Caco-2 (cell line): ENCODE measurements at regions not wholly inside any gene's neighbourhood (a gene's known extent, or its start where the extent isn't known, plus 50 kb on each side); places are given as distances from the start of the nearest gene placed in this dataset.

Experiments used
- BruUV-seq: library from RNA; stranded (reverse); fragments of 400-500 nt; replicated peaks from 2 replicates; lab custom pipeline; 2021; lab: Mats Ljungman, UMichigan
- CTCF ChIA-PET: fragments of 300-600 bp; sonication (Branson Sonifier 250); formaldehyde crosslinking; loops from one replicate; lab custom pipeline; 2022; ENCODE audit warnings: antibody characterized with exemption; lab: Charles Lee
- POLR2A ChIA-PET: fragments of 300-600 bp; sonication (Branson Sonifier 250); formaldehyde crosslinking; loops from one replicate; lab custom pipeline; 2022; ENCODE audit warnings: antibody characterized with exemption; lab: Charles Lee
- DNase-seq, 2 experiments: peaks; one replicate each; pipeline versions ENCODE4 v3.0.0 to v3.0.0-alpha.2; 2020 to 2022
- H3K27me3 ChIP-seq: replicated peaks from 2 replicates; pipeline ENCODE4 v1.6.0; 2011; ENCODE audit warnings: low read length; ENCODE audit not compliant: control insufficient read depth, insufficient read depth
- H3K36me3 ChIP-seq: 2 replicates; pipeline ENCODE4 v1.5.1; 2011; ENCODE audit warnings: low read length; ENCODE audit not compliant: control insufficient read depth, insufficient read depth
- H3K4me1 ChIP-seq: fragments of 250-450 bp; sonication (Bioruptor Pico); 2 replicates; pipeline ENCODE4 v1.5.1; 2020; ENCODE audit warnings: mild to moderate bottlenecking
- H3K4me3 ChIP-seq: 2 replicates; pipeline ENCODE4 v1.5.1; 2011; ENCODE audit warnings: low read depth, mild to moderate bottlenecking, control low read depth, low read length
- H3K9me3 ChIP-seq: fragments of 250-450 bp; sonication (Bioruptor Pico); 2 replicates; pipeline ENCODE4 v1.5.1; 2020; ENCODE audit warnings: mild to moderate bottlenecking, moderate library complexity
- H3K27ac Mint-ChIP-seq: one replicate; pipeline ENCODE4 v1.8.0; 2022; ENCODE audit warnings: mixed read lengths; ENCODE audit not compliant: unreplicated experiment
- H3K27me3 Mint-ChIP-seq: one replicate; pipeline ENCODE4 v1.8.0; 2022; ENCODE audit warnings: mixed read lengths; ENCODE audit not compliant: insufficient read depth, unreplicated experiment
- H3K36me3 Mint-ChIP-seq: one replicate; pipeline ENCODE4 v1.8.0; 2022; ENCODE audit warnings: mild to moderate bottlenecking, mixed read lengths; ENCODE audit not compliant: insufficient read depth, unreplicated experiment
- H3K4me1 Mint-ChIP-seq: one replicate; pipeline ENCODE4 v1.8.0; 2022; ENCODE audit warnings: low read depth, mixed read lengths; ENCODE audit not compliant: unreplicated experiment
- H3K4me3 Mint-ChIP-seq: one replicate; pipeline ENCODE4 v1.8.0; 2022; ENCODE audit warnings: mild to moderate bottlenecking, moderate library complexity, mixed read lengths; ENCODE audit not compliant: unreplicated experiment
- H3K9me3 Mint-ChIP-seq: one replicate; pipeline ENCODE4 v1.8.0; 2022; ENCODE audit warnings: mixed read lengths; ENCODE audit not compliant: unreplicated experiment
- intact Hi-C: fragments of 100-400 bp; cut with micrococcal nuclease; formaldehyde crosslinking; loops from one replicate; pipeline ENCODE4 v1.10.0; 2022; ENCODE audit not compliant: unreplicated experiment
- TF ChIP-seq, protein P1 (sequence below), 2 experiments: fragments of 200-600 bp in 1 of 2; IDR thresholded peaks; 1 replicate in 1 of 2; 2 replicates in 1 of 2; pipeline versions ENCODE4 v1.5.1 to v1.8.0; 2011 to 2022; ENCODE audit warnings: antibody characterized with exemption in 1 of 2, control low read depth in 1 of 2, inconsistent platforms in 1 of 2, low read depth in 1 of 2, low read length in 1 of 2, mild to moderate bottlenecking in 1 of 2, moderate library complexity in 1 of 2; ENCODE audit not compliant: insufficient read depth in 1 of 2, severe bottlenecking in 1 of 2, unreplicated experiment in 1 of 2

GRCh38 chr3:86420990-86421739 is 569.8 kb downstream of the VGLL3 start:
- Mint-ChIP-seq H3K27ac (no peak overlapping the region), H3K4me3 (no peak overlapping the region), H3K9me3 (no peaks in the 10 kb centered on the region), H3K36me3 (no peaks in the 10 kb centered on the region), H3K27me3 (peaks cover 7% of the 10 kb centered on the region), H3K4me1 (no peaks in the 10 kb centered on the region)
- intact Hi-C loops, result no loop called here
- TF ChIP-seq, protein P1, sequence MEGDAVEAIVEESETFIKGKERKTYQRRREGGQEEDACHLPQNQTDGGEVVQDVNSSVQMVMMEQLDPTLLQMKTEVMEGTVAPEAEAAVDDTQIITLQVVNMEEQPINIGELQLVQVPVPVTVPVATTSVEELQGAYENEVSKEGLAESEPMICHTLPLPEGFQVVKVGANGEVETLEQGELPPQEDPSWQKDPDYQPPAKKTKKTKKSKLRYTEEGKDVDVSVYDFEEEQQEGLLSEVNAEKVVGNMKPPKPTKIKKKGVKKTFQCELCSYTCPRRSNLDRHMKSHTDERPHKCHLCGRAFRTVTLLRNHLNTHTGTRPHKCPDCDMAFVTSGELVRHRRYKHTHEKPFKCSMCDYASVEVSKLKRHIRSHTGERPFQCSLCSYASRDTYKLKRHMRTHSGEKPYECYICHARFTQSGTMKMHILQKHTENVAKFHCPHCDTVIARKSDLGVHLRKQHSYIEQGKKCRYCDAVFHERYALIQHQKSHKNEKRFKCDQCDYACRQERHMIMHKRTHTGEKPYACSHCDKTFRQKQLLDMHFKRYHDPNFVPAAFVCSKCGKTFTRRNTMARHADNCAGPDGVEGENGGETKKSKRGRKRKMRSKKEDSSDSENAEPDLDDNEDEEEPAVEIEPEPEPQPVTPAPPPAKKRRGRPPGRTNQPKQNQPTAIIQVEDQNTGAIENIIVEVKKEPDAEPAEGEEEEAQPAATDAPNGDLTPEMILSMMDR (IDR thresholded peaks at IDR 0.05; ENCODE audit: insufficient read depth in 1 of 2, low read depth in 1 of 2, low read length in 1 of 2, severe bottlenecking in 1 of 2, unreplicated experiment in 1 of 2), result no peak
- Histone ChIP-seq H3K9me3 (no peaks in the 10 kb centered on the region), H3K4me1 (no peaks in the 10 kb centered on the region), H3K27me3 (no peaks in the 10 kb centered on the region), H3K4me3 (no peak overlapping the region), H3K36me3 (no peaks in the 10 kb centered on the region)
- BruUV-seq, result no TSS peak
- CTCF ChIA-PET, result no interaction called here
- POLR2A ChIA-PET, result no interaction called here
- no peak for DNase-seq

GRCh38 chr3:86418861-86419260 is 572.1 kb downstream of the VGLL3 start:
- TF ChIP-seq, protein P1 (IDR thresholded peaks at IDR 0.05; ENCODE audit: insufficient read depth in 1 of 2, low read depth in 1 of 2, low read length in 1 of 2, severe bottlenecking in 1 of 2, unreplicated experiment in 1 of 2), result no peak
- Histone ChIP-seq H3K9me3 (no peaks in the 10 kb centered on the region), H3K27me3 (no peaks in the 10 kb centered on the region), H3K4me3 (no peak overlapping the region), H3K36me3 (no peaks in the 10 kb centered on the region), H3K4me1 (no peaks in the 10 kb centered on the region)
- CTCF ChIA-PET, result no interaction called here
- H3K27me3 Mint-ChIP-seq, result peaks cover 5% of the 10 kb centered on the region
- no peak overlapping the region for H3K4me3 Mint-ChIP-seq
- H3K9me3 Mint-ChIP-seq, result no peaks in the 10 kb centered on the region
- H3K36me3 Mint-ChIP-seq, result no peaks in the 10 kb centered on the region
- intact Hi-C loops, result no loop called here
- H3K27ac Mint-ChIP-seq, result no peak overlapping the region
- no peaks in the 10 kb centered on the region for H3K4me1 Mint-ChIP-seq
- BruUV-seq, result no TSS peak
- POLR2A ChIA-PET, result no interaction called here
- no peak for DNase-seq

- ChIA-PET POLR2A (no interaction called here), CTCF (no interaction called here)
- BruUV-seq, result no TSS peak
- H3K27me3 Mint-ChIP-seq, result peaks cover 5% of the 10 kb centered on the region
- intact Hi-C loops, result no loop called here
- TF ChIP-seq, protein P1 (IDR thresholded peaks at IDR 0.05; ENCODE audit: insufficient read depth in 1 of 2, low read depth in 1 of 2, low read length in 1 of 2, severe bottlenecking in 1 of 2, unreplicated experiment in 1 of 2), result no peak
- H3K27ac Mint-ChIP-seq, result no peak overlapping the region
- Histone ChIP-seq H3K9me3 (no peaks in the 10 kb centered on the region), H3K27me3 (no peaks in the 10 kb centered on the region), H3K4me3 (no peak overlapping the region), H3K36me3 (no peaks in the 10 kb centered on the region), H3K4me1 (no peaks in the 10 kb centered on the region)
- H3K4me3 Mint-ChIP-seq, result no peak overlapping the region
- no peaks in the 10 kb centered on the region for H3K9me3 Mint-ChIP-seq
- no peaks in the 10 kb centered on the region for H3K4me1 Mint-ChIP-seq
- no peaks in the 10 kb centered on the region for H3K36me3 Mint-ChIP-seq
- DNase-seq, result no peak
These were observed 574.6 kb downstream of the VGLL3 start for GRCh38 chr3:86416334-86416733.
